KBM-7 (cell line): ENCODE measurements at regions not wholly inside any gene's neighbourhood (a gene's known extent, or its start where the extent isn't known, plus 50 kb on each side); places are given as distances from the start of the nearest gene placed in this dataset.
"Not testable (repeated sequence)": the region's sequence is repeated elsewhere in the genome, so short reads cannot be mapped to it uniquely, and the experiment has no call there.

Experiments
- DNase-seq: peaks from one replicate; pipeline ENCODE4 v3.0.0-alpha.2; 2015
- in situ Hi-C: fragments of 300-500 bp; cut with MboI; formaldehyde crosslinking; loops from 2 replicates; pipeline ENCODE4 v1.14.3; 2020; ENCODE audit warnings: low sequenced_read_pairs, low pct_unique_long_range_greater_than_20kb, mixed read lengths

- no peak for DNase-seq
- in situ Hi-C loops: no loop called here
These were observed 1147.3 kb upstream of the TMEM132C start for GRCh38 chr12:127119600-127120140.

GRCh38 chr12:127120851-127121250 lies 1146.1 kb upstream of the TMEM132C start:
- DNase-seq: no peak
- in situ Hi-C loops: no loop called here

- in situ Hi-C loops: no loop called here
- no peak for DNase-seq
These were observed 1145.4 kb upstream of the TMEM132C start for GRCh38 chr12:127121494-127122084.

DNA sequence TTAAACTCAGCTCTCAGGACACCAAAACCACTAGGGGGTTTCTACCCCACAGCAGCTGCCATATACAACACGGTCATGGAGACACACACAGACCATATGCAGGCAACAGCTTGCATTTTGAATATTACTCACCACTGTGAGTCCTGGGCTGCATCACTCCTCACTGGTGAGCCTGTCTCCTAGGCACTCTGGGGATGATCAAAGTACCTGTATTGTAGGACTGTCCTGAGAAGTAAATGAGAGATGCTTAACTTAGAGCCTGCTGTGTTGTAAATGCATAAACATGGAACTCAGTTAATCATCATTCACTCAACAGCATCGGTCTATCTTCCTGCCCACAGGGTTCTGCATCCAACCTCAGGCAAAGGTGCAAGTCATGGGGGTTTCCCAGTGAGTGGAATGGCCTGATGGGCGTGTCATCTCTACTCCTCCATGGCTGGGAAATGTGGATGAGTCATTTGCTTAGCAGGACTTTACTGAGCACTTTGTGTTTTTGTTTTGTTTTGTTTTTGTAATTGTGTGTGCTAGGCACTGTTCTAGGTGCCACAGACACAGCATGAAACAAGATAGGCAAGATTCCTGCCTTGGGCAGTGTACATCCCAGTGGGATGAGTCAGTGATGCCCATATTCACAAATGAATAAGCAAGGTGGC lies 1141.2 kb upstream of the TMEM132C start:
- in situ Hi-C loops: no loop called here
- DNase-seq: no peak

DNA sequence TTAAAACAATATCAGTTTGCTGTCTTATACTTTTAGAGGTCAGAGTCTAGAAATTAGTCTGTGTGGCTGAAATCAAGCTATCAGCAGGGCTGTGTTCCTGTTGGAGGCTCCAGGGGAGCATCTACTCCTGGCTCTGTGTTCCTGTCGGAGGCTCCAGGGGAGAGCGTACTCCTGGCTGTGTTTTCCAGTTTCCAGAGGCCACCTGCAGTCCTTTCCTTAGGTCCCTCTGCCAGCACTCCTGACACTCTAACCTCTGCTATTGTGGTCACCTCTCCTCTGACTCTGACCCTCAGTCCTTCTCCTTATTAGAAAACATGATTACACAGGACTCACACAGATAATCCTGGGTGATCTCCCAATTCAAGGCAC lies 1140.7 kb upstream of the TMEM132C start:
- DNase-seq: no peak
- in situ Hi-C loops: no loop called here

- in situ Hi-C loops: no loop called here
- DNase-seq: no peak
These were observed 1139.1 kb upstream of the TMEM132C start for GRCh38 chr12:127127897-127128296.

DNA sequence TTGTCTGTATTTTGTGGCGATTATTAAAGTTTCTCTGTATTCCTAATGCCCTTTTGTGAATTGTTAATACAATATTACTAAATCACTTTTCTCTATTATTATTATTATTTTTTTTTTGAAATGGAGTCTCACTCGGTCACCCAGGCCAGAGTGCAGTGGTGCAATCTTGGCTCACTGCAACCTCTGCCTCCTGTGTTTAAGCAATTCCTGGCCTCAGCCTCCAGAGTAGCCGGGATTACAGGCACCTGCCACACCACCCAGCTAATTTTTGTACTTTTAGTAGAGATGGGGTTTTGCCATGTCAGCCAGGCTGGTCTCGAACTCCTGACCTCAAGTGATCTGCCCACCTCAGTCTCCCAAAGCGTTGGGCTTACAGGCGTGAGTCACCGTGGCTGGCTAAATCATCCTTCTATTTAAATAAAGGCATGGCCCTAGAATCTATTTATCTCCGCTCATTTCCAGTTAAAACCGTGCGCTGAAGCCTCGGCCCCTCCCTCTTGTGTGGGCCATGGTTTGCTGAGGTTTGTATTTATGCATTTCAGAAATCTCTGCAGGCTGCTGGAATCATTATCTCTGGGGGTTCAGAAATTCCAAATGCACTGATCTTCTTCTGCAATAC lies 1136.4 kb upstream of the TMEM132C start:
- in situ Hi-C loops: no loop called here
- no peak for DNase-seq

DNA sequence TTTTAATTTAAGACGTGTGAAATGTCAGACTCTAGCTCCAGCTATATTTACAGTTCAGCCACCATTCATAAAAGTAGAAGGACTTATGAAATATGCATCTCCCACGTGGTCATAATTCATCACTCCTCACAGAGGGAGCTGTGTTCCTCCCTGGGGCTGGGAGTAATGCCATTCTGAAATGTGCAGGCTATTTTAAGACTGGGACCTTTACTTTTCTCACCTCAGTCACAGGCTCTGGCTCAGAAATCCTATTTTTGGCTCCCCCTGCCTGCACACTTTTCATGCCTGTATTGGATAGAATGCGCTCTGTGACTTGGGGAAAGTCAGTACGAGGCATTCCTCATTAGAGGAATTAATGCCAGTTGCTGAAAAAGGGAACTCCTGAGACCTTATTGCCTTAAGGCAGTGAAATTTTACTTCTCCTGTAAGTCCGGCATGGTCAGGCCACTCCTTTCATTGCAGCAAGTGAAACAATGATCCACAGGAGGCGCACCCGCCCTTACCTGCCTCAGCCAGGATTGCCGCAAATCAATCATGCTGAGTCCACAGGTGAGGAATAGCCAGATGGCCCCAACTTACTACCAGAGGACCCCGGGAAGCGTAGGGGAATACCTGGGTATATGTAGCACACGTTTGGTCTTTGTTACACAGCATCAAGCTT lies 1133.2 kb upstream of the TMEM132C start:
- in situ Hi-C loops: no loop called here
- no peak for DNase-seq

GRCh38 chr12:127140864-127141484 lies 1126.0 kb upstream of the TMEM132C start:
- DNase-seq, in situ Hi-C loops: not testable (repeated sequence)

DNA sequence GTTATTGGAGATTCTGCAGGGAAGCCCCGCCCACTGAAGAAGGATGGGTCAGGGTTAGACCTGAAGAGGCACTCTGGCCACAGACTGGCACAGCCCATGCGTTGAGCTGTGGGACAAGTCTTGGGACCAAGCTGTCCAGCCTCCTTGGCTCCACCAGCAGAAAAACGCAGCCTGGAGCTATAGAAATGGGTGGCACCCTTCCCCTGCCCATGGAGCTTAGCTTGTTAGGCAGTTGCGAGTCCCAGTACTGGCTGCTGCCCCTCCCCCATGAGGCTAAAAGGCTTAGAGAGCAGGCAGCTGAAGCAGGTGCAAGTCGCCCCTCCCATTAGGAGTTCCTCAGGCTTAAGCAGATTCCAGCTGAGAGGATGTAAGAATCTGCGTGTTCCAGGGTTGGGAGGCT lies 1124.0 kb upstream of the TMEM132C start:
- DNase-seq: no peak
- in situ Hi-C loops: no loop called here

GRCh38 chr12:127144770-127145169 lies 1122.2 kb upstream of the TMEM132C start:
- in situ Hi-C loops: no loop called here
- DNase-seq: no peak

GRCh38 chr12:127145241-127145928 lies 1121.6 kb upstream of the TMEM132C start:
- in situ Hi-C loops: no loop called here
- no peak for DNase-seq

DNA sequence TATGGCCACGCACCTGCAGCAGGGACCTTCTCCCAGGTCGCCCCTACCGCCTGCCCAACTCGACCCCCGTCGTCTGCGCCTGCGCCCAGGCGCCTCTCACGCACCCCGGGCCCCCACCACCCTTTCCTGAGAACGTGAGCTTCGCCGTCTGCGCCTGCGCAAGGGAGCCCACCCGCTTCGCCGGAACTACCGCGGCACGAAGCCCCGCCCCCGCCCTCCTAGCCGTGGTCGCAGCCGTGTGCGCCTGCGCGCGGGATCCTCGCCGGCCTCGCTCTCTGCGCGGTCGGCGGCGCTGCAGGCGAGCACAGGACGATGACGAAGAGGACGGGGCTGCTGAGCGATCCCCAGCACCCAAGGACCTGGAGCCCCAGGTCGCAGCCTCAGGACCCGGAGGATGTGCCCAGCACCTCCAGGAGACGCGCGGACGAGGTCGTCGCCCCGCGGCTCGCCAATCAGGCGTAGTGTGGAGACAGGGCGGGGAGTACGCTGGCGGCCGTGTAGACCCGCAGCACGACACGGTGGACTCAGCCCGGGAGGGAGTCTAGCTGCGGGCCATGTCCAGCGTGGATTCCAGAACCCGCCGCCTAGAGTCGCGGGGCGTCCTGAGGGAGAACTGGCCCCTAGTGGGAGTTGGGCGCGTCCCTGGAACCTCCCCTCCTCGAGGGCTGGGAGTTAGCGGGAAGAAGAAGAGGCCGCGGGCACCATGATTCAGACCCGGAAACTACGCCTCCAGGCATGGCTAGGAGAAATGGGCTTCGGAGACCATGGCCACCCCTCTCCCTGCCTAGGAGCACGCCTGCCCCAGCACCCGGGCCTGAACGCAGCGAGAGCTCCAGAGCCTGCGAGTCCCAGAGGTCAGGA lies 1120.8 kb upstream of the TMEM132C start:
- DNase-seq: no peak
- in situ Hi-C loops: no loop called here

GRCh38 chr12:127146991-127147718 lies 1119.8 kb upstream of the TMEM132C start:
- no peak for DNase-seq
- in situ Hi-C loops: no loop called here

GRCh38 chr12:127147724-127148123 lies 1119.2 kb upstream of the TMEM132C start:
- no peak for DNase-seq
- in situ Hi-C loops: no loop called here

DNA sequence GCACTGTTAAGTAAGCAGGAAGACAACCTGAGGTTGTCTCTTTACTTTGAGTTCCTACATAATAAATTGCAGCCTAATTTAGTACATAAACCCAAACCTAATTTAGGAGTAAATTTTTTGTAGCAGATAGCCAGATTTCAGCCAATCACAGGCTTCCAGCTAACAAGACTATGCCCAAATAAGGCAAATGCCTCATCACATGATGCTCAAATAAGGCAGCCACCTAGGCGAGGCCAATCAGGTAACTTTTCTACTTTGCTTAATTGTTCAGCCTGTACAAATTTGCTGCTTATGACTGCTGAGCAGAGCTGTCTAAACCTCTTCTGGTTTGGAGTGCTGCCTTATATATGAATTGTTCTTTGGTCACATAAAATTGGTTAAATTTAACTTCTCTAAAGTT lies 1118.7 kb upstream of the TMEM132C start:
- in situ Hi-C loops: no loop called here

DNA sequence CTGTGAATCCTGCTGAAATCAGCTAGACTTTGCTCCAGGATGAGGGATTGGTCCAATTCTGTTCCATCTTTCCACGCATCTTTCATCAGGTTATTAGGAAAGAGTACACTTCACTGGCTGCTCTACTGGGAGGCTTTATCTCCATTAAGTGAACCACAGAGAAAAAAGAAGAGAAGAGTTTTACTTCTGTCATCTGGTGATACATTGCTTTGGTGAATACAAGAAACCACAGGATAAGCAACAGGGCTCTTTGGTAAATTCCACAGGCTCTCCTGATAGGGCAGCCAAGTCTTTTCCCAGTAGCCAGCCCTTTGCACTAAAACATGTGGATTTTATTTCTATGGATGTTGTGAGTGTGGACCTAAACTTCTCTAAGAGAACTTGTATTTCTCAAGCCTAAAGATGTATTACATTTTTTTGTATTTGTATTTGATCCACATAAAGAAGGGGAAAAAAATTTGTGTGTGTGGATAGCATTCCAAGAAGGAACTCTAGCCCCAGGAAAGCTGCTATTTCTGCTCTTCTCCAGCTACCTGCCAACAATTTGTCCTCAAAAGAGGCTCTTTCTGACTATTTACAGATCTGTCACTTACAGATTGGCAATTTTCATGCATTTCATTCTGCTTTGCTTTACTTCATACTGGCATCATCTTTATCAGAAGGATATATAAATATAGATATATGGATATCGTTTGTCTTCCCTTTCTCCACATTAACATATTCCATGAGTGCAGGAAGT lies 1117.6 kb upstream of the TMEM132C start:
- no peak for DNase-seq

More for the DNA sequence above, 1118.7 kb upstream of the TMEM132C start:
- DNase-seq: no peak

More for the DNA sequence above, 1117.6 kb upstream of the TMEM132C start:
- in situ Hi-C loops: no loop called here
